Ureter (tissue), 1 donor: ENCODE measurements at regions not wholly inside any gene's neighbourhood (a gene's known extent, or its start where the extent isn't known, plus 50 kb on each side); places are given as distances from the start of the nearest gene placed in this dataset.

ENCODE experiments used
- DNase-seq: peaks from one replicate; pipeline ENCODE4 v3.0.0-alpha.2; 2020; ENCODE audit warnings: low spot score
- donor health status: DM: yes; HTN: yes; CAD: no.

DNA sequence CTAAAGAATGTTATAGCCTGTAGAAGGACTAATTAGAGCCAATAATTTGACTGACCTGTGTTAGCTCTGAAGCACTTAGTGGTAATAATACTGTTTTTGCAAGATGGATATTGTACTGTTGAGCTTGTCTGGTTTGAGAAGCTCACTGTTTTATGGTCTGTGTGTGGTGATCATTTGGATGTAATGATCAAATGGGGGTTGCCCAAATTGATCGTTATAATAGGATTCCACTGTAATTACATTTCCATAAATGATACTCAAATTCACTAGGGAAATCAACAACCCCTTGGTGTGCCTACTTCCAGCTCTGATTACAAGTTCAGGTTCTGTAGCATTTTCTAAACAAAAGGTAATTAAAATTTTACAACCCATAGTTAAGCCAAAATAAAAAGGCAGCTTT lies 971.4 kb downstream of the TTLL7 start:
- DNase-seq = no peak

DNA sequence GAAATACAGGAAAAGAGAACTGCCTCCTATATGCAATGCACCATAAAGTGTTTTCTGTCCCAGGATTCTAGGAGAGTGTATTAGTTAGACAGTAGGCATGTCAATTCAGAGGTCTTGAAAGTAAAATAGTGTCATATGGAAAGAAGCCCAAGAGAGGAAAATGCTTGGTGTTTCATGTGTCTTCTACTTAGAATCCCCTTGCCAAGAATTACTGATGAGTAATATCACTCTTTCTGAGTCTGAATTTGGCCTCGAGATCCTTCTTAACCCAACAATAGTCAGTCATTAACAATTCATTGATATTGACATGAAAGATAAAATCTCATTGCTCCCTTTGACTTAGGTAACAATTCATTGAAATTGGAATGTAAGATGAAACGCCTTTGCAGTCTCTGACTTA lies 972.2 kb downstream of the TTLL7 start:
- DNase-seq = no peak

- no peak for DNase-seq
These were observed 974.6 kb downstream of the TTLL7 start for GRCh38 chr1:83024251-83024767.

DNA sequence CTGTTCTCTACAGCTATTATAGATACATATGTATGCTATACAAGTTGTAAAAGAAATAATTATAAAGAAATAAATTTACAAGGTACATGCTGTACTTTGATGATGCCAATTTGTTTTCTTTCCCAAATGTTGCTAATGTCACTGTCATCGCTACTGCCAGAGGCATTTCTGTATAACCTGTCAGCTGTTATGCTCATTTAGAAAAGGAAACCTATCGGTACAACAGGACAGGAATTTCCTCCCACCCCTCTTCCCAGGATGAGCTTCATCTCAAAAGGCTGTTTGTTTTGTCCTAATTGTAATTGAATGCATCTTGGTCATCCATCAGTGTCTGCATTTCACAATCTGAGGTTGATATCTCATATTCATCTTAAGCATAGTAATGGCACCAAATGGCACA lies 975.7 kb downstream of the TTLL7 start:
- DNase-seq = no peak

- DNase-seq = no peak
These were observed 976.7 kb downstream of the TTLL7 start for GRCh38 chr1:83022206-83022605.

GRCh38 chr1:83017701-83018100 lies 981.2 kb downstream of the TTLL7 start:
- no peak for DNase-seq

DNA sequence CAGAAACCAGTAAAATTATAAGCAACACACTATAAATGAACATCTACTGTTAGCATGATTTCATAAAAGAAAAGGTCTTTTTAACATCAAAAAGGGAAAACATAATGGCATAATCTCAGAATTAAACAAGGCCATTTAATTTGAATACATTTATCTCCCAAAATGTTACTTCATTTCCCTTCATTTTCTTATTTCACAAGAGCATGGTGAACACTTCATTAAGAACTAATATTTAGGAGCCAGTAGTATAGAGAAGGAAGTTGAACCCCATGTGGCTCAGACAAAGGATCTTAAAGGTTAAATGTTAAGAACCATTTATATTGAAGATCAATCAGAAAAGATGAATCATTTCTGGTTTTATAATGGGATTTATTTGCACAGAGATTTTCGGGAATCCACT lies 981.7 kb downstream of the TTLL7 start:
- no peak for DNase-seq

- no peak for DNase-seq
These were observed 982.5 kb downstream of the TTLL7 start for GRCh38 chr1:83016354-83016849.

GRCh38 chr1:83015163-83015562 lies 983.8 kb downstream of the TTLL7 start:
- no peak for DNase-seq

GRCh38 chr1:83012950-83013349 lies 986.0 kb downstream of the TTLL7 start:
- no peak for DNase-seq

- no peak for DNase-seq
These were observed 987.7 kb downstream of the TTLL7 start for GRCh38 chr1:83011265-83011664.

DNA sequence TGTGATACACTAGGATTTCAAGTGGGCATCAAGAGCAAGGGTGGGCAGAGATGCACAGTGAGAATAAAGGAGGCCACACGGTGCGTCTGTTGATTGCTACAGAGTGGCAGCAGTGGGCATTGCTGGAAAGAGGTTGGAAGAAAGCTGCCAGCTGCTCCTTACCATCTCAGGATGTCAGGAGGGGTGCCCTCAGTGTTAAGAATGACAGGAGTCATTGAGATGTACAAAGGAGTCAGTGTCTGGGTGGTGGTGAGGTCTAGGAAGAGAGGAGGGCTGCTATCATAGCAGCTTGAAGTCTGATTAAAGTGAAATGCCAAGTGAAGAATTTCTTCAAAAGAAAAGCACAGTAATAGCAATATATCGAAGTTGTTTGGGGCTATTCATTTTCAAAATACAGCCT lies 992.7 kb downstream of the TTLL7 start:
- no peak for DNase-seq

- DNase-seq = no peak
These were observed 998.6 kb downstream of the TTLL7 start for GRCh38 chr1:83000286-83000685.

DNA sequence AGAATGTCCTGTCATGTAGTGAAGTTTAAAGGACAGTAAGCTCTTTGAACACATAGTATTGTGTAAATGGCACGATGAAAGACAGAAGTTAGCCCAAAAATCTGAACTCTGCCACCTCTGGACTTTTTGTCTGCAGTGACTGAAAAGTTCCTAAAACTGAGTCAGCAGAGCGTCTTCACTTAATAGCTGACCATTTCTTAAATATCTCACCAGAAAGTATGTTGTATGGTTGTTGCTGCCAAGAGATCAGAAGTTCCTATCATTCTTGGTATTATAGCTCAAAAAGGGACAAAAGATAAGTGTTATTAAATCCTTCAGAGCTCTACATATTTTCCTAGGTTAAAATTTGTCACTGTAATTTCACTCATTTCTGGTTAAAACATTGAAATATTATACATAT lies 1003.0 kb downstream of the TTLL7 start:
- DNase-seq = no peak

- no peak for DNase-seq
These were observed 1004.2 kb downstream of the TTLL7 start for GRCh38 chr1:82994616-82995263.

- no peak for DNase-seq
These were observed 1007.4 kb downstream of the TTLL7 start for GRCh38 chr1:82991569-82991968.

GRCh38 chr1:82979593-82980236 lies 1019.2 kb downstream of the TTLL7 start:
- DNase-seq = no peak

DNA sequence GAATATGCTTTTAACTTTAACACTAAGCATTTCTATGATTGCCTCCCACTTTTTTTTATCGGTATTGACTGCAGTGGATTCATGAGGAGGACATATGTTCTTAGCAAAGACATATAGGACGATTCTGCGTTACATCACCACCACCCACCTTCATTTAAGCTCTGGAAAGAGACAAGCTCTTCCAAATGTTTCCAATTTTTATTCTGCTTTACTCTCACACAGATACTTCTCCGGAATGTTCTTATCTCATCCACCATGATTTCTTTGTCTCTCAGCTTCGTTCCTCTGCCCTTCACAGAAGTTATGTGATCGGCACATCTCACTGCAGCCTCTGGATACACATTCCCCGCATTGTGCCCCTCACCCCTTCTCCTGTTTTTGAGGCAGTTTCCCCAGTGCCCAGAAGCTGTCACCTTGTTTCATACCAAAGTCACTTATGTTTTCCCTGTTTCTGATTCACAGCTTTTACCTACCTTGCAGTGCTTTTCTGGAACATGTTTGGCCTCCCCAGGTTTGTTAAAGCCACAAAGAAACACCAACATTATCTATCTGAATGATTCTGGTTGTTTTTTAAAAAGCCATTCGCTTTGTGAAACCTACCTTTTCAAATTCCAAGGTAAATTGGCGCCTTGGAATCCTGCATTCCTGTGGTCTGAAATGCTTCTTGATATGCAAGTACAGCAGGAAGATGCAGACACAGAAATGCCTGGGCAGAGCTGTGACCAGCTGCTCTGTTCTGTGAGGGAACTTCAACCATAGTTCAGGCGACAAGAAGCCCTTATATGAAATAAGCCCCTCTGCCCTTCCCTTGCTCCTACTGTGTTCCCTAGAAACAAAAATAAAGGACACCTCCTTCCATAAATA lies 1020.2 kb downstream of the TTLL7 start:
- no peak for DNase-seq

- no peak for DNase-seq
These were observed 1025.9 kb downstream of the TTLL7 start for GRCh38 chr1:82972841-82973553.

GRCh38 chr1:82969340-82969739 lies 1029.6 kb downstream of the TTLL7 start:
- no peak for DNase-seq

- DNase-seq = no peak
These were observed 1036.3 kb downstream of the TTLL7 start for GRCh38 chr1:82962658-82963057.
